HepG2 (cell line): ENCODE measurements at regions not wholly inside any gene's neighbourhood (a gene's known extent, or its start where the extent isn't known, plus 50 kb on each side); places are given as distances from the start of the nearest gene placed in this dataset.

ENCODE experiments used
- ATAC-seq: fragments of 200-7000 bp; cut with Tn5 transposase; 3 replicates; pipeline ENCODE4 v1.9.1; 2020; ENCODE audit warnings: mild to moderate bottlenecking, moderate library complexity
- BruUV-seq: library from RNA; stranded (reverse); fragments of 400-500 nt; replicated peaks from 2 replicates; lab custom pipeline; 2021; lab: Mats Ljungman, UMichigan
- CTCF ChIA-PET: fragments of 300-600 bp; formaldehyde crosslinking; extraction: SDS; loops from one replicate; lab custom pipeline; 2021; ENCODE audit warnings: low total read pairs, inconsistent platforms, low intra/inter-chr PET ratio; lab: Yijun Ruan, JAX
- POLR2A ChIA-PET: fragments of 350-600 bp; sonication (Branson Sonifier 250); formaldehyde crosslinking; loops from one replicate; lab custom pipeline; 2020; ENCODE audit warnings: antibody characterized with exemption, inconsistent platforms; lab: Yijun Ruan, JAX
- DNase-seq: peaks from one replicate; pipeline ENCODE4 v3.0.0-alpha.2; 2015; ENCODE audit warnings: low spot score
- FAIRE-seq: peaks from 3 replicates; lab custom pipeline; 2011; peaks lifted over from hg19 to GRCh38; lab: Jason Lieb, UNC
- H2AFZ ChIP-seq: one replicate; pipeline ENCODE4 v1.6.1; 2011; ENCODE audit warnings: low read length, inconsistent platforms
- H3K27ac ChIP-seq: fragments of 300-600 bp; 3 replicates; pipeline ENCODE4 v1.8.0; 2011; ENCODE audit warnings: mixed run types, mild to moderate bottlenecking, mixed read lengths, low read length, inconsistent platforms; ENCODE audit not compliant: insufficient read depth; ENCODE audit errors: extremely low read length
- H3K27me3 ChIP-seq, 2 experiments: fragments of 200-600 bp in 1 of 2; 2 replicates in 1 of 2; 3 replicates in 1 of 2; pipeline versions ENCODE4 v1.6.0 to v1.8.0; 2011; ENCODE audit warnings: low read length in 2 of 2, mild to moderate bottlenecking in 2 of 2, moderate library complexity in 2 of 2, inconsistent platforms in 1 of 2; ENCODE audit not compliant: insufficient read depth in 2 of 2, control insufficient read depth in 1 of 2
- H3K36me3 ChIP-seq, 2 experiments: fragments of 200-600 bp in 1 of 2; replicated peaks in 1 of 2; 2 replicates in 1 of 2; 3 replicates in 1 of 2; pipeline versions ENCODE4 v1.5.1 to v1.8.0; 2011; ENCODE audit warnings: low read length in 2 of 2, inconsistent platforms in 1 of 2; ENCODE audit not compliant: insufficient read depth in 2 of 2, control insufficient read depth in 1 of 2
- H3K4me1 ChIP-seq: 2 replicates; pipeline ENCODE4 v1.5.1; 2012; ENCODE audit warnings: low read length, inconsistent platforms; ENCODE audit not compliant: insufficient read depth
- H3K4me2 ChIP-seq: 2 replicates; pipeline ENCODE4 v1.6.0; 2011; ENCODE audit warnings: low read depth, low read length, inconsistent platforms
- H3K4me3 ChIP-seq, 3 experiments: fragments of 200-600 bp in 1 of 3; sonication (generic), shearing (Covaris generic) in 1 of 3; replicated peaks in 1 of 3; 2 replicates each; pipeline ENCODE4 v1.5.1; 2011 to 2016; ENCODE audit warnings: low read length in 3 of 3, inconsistent platforms in 2 of 3, low read depth in 2 of 3, mild to moderate bottlenecking in 2 of 3, control low read depth in 1 of 3, mixed read lengths in 1 of 3; ENCODE audit not compliant: insufficient read depth in 1 of 3
- H3K79me2 ChIP-seq: one replicate; pipeline ENCODE4 v1.6.1; 2011; ENCODE audit warnings: low read length, inconsistent platforms; ENCODE audit not compliant: insufficient read depth
- H3K9ac ChIP-seq: 2 replicates; pipeline ENCODE4 v1.6.0; 2011; ENCODE audit warnings: mild to moderate bottlenecking, low read depth, low read length, inconsistent platforms; ENCODE audit not compliant: insufficient read depth
- H3K9me3 ChIP-seq: 2 replicates; pipeline ENCODE4 v1.5.1; 2012; ENCODE audit warnings: mild to moderate bottlenecking, low read length
- H4K20me1 ChIP-seq: 2 replicates; pipeline ENCODE4 v1.6.0; 2011; ENCODE audit warnings: inconsistent platforms, mild to moderate bottlenecking, low read length, moderate library complexity; ENCODE audit not compliant: insufficient read depth
- BCL6 ChIP-seq: IDR thresholded peaks from 2 replicates; pipeline ENCODE4 v1.6.1; 2016; ENCODE audit warnings: missing genetic modification reagents, missing compliant biosample characterization
- HIVEP1 ChIP-seq: sonication (generic); formaldehyde crosslinking; IDR thresholded peaks from 2 replicates; pipeline ENCODE4 v1.4.0; 2020; ENCODE audit warnings: mild to moderate bottlenecking, missing genetic modification reagents
- MAFG ChIP-seq: sonication (generic); formaldehyde crosslinking; IDR thresholded peaks from 2 replicates; pipeline ENCODE4 v1.5.1; 2020; ENCODE audit warnings: mild to moderate bottlenecking, missing genetic modification reagents
- MEIS1 ChIP-seq: sonication (generic); formaldehyde crosslinking; IDR thresholded peaks from 2 replicates; pipeline ENCODE4 v1.9.0; 2021; ENCODE audit warnings: mild to moderate bottlenecking, missing genetic modification reagents, moderate library complexity, borderline replicate concordance
- NFRKB ChIP-seq: fragments of 450-650 bp; IDR thresholded peaks from 2 replicates; pipeline ENCODE4 v1.6.1; 2017
- NR1H2 ChIP-seq: sonication (generic); formaldehyde crosslinking; IDR thresholded peaks from 2 replicates; pipeline ENCODE4 v1.8.1; 2022; ENCODE audit warnings: low read depth, missing genetic modification reagents, borderline replicate concordance
- NRL ChIP-seq: sonication (generic); formaldehyde crosslinking; IDR thresholded peaks from 2 replicates; pipeline ENCODE4 v1.5.0; 2020; ENCODE audit warnings: missing genetic modification reagents, mild to moderate bottlenecking, moderate library complexity, borderline replicate concordance
- POGZ ChIP-seq: sonication (generic); formaldehyde crosslinking; IDR thresholded peaks from 2 replicates; pipeline ENCODE4 v1.4.0; 2020; ENCODE audit warnings: mild to moderate bottlenecking, missing genetic modification reagents
- SMAD9 ChIP-seq: sonication (generic); formaldehyde crosslinking; IDR thresholded peaks from 2 replicates; pipeline ENCODE4 v1.5.1; 2020; ENCODE audit warnings: mild to moderate bottlenecking, missing genetic modification reagents
- SRSF4 ChIP-seq: fragments of 200-400 bp; formaldehyde crosslinking; IDR thresholded peaks from one replicate; pipeline ENCODE4 v1.6.1; 2018; ENCODE audit warnings: mild to moderate bottlenecking, low read depth, low read length, moderate library complexity; ENCODE audit not compliant: poor library complexity, severe bottlenecking
- TAF1 ChIP-seq: sonication (generic); formaldehyde crosslinking; IDR thresholded peaks from 2 replicates; pipeline ENCODE4 v1.4.0; 2020; ENCODE audit warnings: missing genetic modification reagents
- ZFP36L1 ChIP-seq: sonication (generic); formaldehyde crosslinking; IDR thresholded peaks from 2 replicates; pipeline ENCODE4 v1.8.0; 2022; ENCODE audit warnings: mild to moderate bottlenecking, missing genetic modification reagents, moderate library complexity
- ZNF615 ChIP-seq: sonication (generic); formaldehyde crosslinking; IDR thresholded peaks from 2 replicates; pipeline ENCODE4 v1.5.0; 2020; ENCODE audit warnings: mild to moderate bottlenecking, missing genetic modification reagents, borderline replicate concordance
- WGBS: methylation state at CpG from one replicate; pipeline ENCODE4 v1.1.6; 2017; ENCODE audit warnings: low lambda C conversion rate; 5-methylcytosine and 5-hydroxymethylcytosine counted together
- in situ Hi-C: cut with HindIII; loops from 2 replicates; pipeline ENCODE4 v1.10.0; 2017; ENCODE audit warnings: low pct_unique_long_range_greater_than_20kb; ENCODE audit not compliant: extremely low pct_ligation_motif_present
- intact Hi-C: fragments of 100-400 bp; cut with micrococcal nuclease; formaldehyde crosslinking; loops from one replicate; pipeline ENCODE4 v1.10.0; 2022; ENCODE audit not compliant: unreplicated experiment
- TF ChIP-seq, protein P1 (sequence below): sonication (generic); formaldehyde crosslinking; IDR thresholded peaks from 2 replicates; pipeline ENCODE4 v1.4.0; 2020; ENCODE audit warnings: missing genetic modification reagents, mild to moderate bottlenecking, borderline replicate concordance
- TF ChIP-seq, protein P2 (sequence below): sonication (generic); formaldehyde crosslinking; IDR thresholded peaks from 2 replicates; pipeline ENCODE4 v1.4.0; 2020; ENCODE audit warnings: mild to moderate bottlenecking, missing genetic modification reagents
- TF ChIP-seq, protein P3 (sequence below): IDR thresholded peaks from 2 replicates; pipeline ENCODE4 v1.6.1; 2016; ENCODE audit warnings: missing compliant biosample characterization, missing genetic modification reagents, borderline replicate concordance
- TF ChIP-seq, protein P4 (sequence below): sonication (generic); formaldehyde crosslinking; IDR thresholded peaks from 2 replicates; pipeline ENCODE4 v1.8.0; 2022; ENCODE audit warnings: mild to moderate bottlenecking, missing genetic modification reagents, moderate library complexity
- TF ChIP-seq, protein P5 (sequence below): IDR thresholded peaks from 2 replicates; pipeline ENCODE4 v1.6.1; 2016; ENCODE audit warnings: missing compliant biosample characterization, missing genetic modification reagents, borderline replicate concordance

DNA sequence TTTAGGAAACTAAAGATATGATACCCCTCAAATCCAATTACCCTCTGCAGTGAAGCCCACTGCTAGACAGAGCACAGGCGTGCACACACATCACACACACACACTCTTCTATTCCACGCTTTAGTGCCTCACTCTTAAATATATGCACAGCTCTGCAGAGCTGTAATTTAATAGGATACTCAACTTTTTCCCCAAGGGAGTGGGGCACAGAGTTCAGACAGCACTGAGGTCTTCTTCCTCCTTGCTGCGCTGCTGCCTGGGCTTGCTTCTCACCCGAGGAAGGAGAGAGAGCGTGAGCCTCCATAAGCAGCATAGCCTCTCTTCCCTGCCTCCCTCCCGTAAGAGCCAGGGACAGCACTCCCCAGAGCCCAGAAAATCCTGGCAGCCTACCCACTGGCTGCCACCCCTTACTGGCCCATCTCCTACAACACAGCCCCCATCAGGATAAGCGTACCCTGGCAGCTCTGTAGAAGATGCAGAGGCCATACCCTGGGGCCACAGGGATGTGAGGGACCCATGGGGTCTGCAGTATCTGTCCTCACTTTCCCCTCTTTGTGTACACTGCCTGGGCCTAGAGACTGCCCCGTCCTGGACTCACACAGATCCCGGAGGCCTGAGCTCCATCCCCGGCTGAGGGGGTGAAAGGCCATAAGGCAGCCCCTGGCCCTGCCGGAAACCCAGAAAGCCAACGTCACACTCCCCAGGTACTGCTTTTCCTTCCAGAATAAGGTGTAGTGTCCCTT, 102.1 kb downstream of the C5orf15 start (continued):
- TF ChIP-seq SMAD9: no peak
- no peak for TF ChIP-seq TAF1
- no peak for TF ChIP-seq ZNF615 (CRISPR knock-in tag)
- TF ChIP-seq SRSF4: no peak

DNA sequence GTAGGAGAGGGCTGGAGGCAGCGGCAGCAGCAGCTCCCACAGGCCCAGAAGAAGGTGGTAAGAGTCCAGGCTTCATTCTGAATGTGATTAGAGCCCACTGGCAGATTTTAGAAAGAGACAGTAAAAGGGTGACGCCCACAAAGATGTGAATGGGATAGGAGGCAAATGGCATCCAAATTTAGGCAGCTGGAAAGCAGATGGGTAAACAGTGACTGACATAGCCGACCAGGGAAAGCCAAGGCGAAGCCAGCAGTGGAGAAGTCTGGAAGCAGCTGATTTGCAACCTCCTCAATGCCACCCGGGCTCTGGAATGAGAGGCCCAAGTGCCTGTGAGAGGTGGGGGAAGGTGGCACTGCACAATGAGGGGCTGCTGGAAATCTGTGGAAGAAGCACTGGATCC, 103.3 kb downstream of the C5orf15 start:
- H3K36me3 ChIP-seq: no peaks in the 10 kb centered on the region
- no peak overlapping the region for H3K4me3 ChIP-seq
- H3K27me3 ChIP-seq: peaks cover 0 to 28% of the 10 kb centered on the region in 2 experiments; a peak in 4 of 5 replicates
- WGBS: 0% methylated on average over 4 of the region's 5 CpGs
- in situ Hi-C loops (no loop called here), intact Hi-C loops (loop anchor here (5.0 kb wide), 1 partner anchor 313 kb away; no protein-coding TSS in a partner anchor)
- ChIA-PET CTCF (no interaction called here), POLR2A (no interaction called here)
- no peak for ATAC-seq
- FAIRE-seq: no peak
- no peak overlapping the region for H3K9ac ChIP-seq
- H3K4me2 ChIP-seq: no peak overlapping the region
- H3K79me2 ChIP-seq: no peaks in the 10 kb centered on the region
- H4K20me1 ChIP-seq: no peaks in the 10 kb centered on the region
- DNase-seq: no peak
- no peak overlapping the region for H2AFZ ChIP-seq
- BruUV-seq: no TSS peak
- H3K27ac ChIP-seq: no peak overlapping the region
- H3K4me1 ChIP-seq: no peaks in the 10 kb centered on the region
- H3K9me3 ChIP-seq: no peaks in the 10 kb centered on the region
- TF ChIP-seq, protein P1, sequence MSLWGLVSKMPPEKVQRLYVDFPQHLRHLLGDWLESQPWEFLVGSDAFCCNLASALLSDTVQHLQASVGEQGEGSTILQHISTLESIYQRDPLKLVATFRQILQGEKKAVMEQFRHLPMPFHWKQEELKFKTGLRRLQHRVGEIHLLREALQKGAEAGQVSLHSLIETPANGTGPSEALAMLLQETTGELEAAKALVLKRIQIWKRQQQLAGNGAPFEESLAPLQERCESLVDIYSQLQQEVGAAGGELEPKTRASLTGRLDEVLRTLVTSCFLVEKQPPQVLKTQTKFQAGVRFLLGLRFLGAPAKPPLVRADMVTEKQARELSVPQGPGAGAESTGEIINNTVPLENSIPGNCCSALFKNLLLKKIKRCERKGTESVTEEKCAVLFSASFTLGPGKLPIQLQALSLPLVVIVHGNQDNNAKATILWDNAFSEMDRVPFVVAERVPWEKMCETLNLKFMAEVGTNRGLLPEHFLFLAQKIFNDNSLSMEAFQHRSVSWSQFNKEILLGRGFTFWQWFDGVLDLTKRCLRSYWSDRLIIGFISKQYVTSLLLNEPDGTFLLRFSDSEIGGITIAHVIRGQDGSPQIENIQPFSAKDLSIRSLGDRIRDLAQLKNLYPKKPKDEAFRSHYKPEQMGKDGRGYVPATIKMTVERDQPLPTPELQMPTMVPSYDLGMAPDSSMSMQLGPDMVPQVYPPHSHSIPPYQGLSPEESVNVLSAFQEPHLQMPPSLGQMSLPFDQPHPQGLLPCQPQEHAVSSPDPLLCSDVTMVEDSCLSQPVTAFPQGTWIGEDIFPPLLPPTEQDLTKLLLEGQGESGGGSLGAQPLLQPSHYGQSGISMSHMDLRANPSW: no peak
- TF ChIP-seq, protein P2, sequence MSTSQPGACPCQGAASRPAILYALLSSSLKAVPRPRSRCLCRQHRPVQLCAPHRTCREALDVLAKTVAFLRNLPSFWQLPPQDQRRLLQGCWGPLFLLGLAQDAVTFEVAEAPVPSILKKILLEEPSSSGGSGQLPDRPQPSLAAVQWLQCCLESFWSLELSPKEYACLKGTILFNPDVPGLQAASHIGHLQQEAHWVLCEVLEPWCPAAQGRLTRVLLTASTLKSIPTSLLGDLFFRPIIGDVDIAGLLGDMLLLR (CRISPR knock-in tag): no peak
- TF ChIP-seq NR1H2 (CRISPR knock-in tag): no peak
- TF ChIP-seq POGZ (CRISPR knock-in tag): no peak
- TF ChIP-seq MAFG: no peak
- TF ChIP-seq, protein P3, sequence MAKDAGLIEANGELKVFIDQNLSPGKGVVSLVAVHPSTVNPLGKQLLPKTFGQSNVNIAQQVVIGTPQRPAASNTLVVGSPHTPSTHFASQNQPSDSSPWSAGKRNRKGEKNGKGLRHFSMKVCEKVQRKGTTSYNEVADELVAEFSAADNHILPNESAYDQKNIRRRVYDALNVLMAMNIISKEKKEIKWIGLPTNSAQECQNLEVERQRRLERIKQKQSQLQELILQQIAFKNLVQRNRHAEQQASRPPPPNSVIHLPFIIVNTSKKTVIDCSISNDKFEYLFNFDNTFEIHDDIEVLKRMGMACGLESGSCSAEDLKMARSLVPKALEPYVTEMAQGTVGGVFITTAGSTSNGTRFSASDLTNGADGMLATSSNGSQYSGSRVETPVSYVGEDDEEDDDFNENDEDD (CRISPR knock-in tag): no peak
- TF ChIP-seq HIVEP1 (CRISPR knock-in tag): no peak
- TF ChIP-seq MEIS1 (CRISPR knock-in tag): no peak
- no peak for TF ChIP-seq NFRKB
- TF ChIP-seq NRL: no peak
- no peak for TF ChIP-seq BCL6 (CRISPR knock-in tag)
- TF ChIP-seq, protein P4, sequence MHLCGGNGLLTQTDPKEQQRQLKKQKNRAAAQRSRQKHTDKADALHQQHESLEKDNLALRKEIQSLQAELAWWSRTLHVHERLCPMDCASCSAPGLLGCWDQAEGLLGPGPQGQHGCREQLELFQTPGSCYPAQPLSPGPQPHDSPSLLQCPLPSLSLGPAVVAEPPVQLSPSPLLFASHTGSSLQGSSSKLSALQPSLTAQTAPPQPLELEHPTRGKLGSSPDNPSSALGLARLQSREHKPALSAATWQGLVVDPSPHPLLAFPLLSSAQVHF (CRISPR knock-in tag): no peak
- TF ChIP-seq ZFP36L1: no peak
- TF ChIP-seq, protein P5, sequence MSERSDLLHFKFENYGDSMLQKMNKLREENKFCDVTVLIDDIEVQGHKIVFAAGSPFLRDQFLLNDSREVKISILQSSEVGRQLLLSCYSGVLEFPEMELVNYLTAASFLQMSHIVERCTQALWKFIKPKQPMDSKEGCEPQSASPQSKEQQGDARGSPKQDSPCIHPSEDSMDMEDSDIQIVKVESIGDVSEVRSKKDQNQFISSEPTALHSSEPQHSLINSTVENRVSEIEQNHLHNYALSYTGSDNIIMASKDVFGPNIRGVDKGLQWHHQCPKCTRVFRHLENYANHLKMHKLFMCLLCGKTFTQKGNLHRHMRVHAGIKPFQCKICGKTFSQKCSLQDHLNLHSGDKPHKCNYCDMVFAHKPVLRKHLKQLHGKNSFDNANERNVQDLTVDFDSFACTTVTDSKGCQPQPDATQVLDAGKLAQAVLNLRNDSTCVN (CRISPR knock-in tag): no peak
